DOHH2 (cell line): ENCODE measurements at regions not wholly inside any gene's neighbourhood (a gene's known extent, or its start where the extent isn't known, plus 50 kb on each side); places are given as distances from the start of the nearest gene placed in this dataset.

Experiments
- EZH2phosphoT487 ChIP-seq: fragments of 200-600 bp; sonication (generic); IDR thresholded peaks from 2 replicates; pipeline ENCODE4 v1.6.1; 2017; ENCODE audit warnings: borderline replicate concordance, mild to moderate bottlenecking, antibody characterized with exemption, low read length, moderate library complexity, mixed read lengths
- TF ChIP-seq, protein P1 (sequence below): fragments of 200-600 bp; sonication (generic); IDR thresholded peaks from one replicate; pipeline ENCODE4 v1.5.1; 2014; ENCODE audit warnings: antibody characterized with exemption, mild to moderate bottlenecking, low read depth, low read length; ENCODE audit not compliant: poor library complexity, severe bottlenecking

DNA sequence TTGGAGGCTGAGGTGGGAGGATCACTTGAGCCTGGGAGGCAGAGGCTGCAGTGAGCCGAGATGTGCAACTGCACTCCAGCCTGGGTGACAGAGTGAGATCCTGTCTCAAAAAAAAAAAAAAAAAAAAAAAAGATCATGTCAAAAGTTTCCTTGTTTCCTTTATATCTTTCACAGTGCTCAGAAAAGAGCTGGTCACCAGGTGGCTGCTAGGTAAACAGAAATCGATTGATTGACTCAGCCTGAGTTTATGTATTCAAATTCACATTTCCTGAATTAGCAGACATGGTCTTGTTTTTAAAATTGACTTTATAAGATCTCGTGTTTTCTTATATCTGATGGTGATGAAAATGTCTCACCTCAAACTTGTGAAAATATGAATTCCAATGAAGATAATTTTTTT lies 261.8 kb upstream of the FANCL start:
- TF ChIP-seq, protein P1, sequence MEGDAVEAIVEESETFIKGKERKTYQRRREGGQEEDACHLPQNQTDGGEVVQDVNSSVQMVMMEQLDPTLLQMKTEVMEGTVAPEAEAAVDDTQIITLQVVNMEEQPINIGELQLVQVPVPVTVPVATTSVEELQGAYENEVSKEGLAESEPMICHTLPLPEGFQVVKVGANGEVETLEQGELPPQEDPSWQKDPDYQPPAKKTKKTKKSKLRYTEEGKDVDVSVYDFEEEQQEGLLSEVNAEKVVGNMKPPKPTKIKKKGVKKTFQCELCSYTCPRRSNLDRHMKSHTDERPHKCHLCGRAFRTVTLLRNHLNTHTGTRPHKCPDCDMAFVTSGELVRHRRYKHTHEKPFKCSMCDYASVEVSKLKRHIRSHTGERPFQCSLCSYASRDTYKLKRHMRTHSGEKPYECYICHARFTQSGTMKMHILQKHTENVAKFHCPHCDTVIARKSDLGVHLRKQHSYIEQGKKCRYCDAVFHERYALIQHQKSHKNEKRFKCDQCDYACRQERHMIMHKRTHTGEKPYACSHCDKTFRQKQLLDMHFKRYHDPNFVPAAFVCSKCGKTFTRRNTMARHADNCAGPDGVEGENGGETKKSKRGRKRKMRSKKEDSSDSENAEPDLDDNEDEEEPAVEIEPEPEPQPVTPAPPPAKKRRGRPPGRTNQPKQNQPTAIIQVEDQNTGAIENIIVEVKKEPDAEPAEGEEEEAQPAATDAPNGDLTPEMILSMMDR: no peak
- TF ChIP-seq EZH2phosphoT487: no peak
